HG02885 (cell line): ENCODE measurements at regions not wholly inside any gene's neighbourhood (a gene's known extent, or its start where the extent isn't known, plus 50 kb on each side); places are given as distances from the start of the nearest gene placed in this dataset.
"Not testable (repeated sequence)": the region's sequence is repeated elsewhere in the genome, so short reads cannot be mapped to it uniquely, and the experiment has no call there.

Experiments used
- ATAC-seq: cut with Tn5 transposase; IDR thresholded peaks from one replicate; pipeline ENCODE4 v1.9.1; 2021; ENCODE audit warnings: mild to moderate bottlenecking; ENCODE audit not compliant: unreplicated experiment, poor library complexity

DNA sequence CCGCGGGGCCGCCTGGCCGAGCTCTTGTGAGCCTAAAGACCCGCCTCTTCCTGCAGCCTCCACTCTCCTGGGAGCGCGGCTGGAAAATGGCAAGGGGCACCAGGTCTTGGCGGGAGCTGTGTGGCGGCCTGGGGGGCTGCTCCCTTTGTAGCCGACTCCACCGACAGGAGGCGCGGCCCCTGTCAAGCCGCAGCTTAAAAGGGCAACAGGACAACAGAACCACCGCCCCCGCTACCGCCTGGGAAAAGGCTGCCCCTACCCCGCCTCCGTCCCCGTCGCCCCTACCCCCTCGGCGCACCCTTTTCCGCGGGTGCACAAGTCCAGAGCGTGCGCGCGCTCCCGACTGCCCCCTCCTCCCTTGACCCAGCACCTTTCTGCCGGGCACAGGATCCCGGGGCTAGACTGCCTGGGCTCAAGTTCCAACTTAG is 60.3 kb downstream of the GOLGA8K start:
- not testable (repeated sequence) for ATAC-seq

GRCh38 chr15:32342268-32342667 is 60.8 kb downstream of the GOLGA8K start:
- not testable (repeated sequence) for ATAC-seq

DNA sequence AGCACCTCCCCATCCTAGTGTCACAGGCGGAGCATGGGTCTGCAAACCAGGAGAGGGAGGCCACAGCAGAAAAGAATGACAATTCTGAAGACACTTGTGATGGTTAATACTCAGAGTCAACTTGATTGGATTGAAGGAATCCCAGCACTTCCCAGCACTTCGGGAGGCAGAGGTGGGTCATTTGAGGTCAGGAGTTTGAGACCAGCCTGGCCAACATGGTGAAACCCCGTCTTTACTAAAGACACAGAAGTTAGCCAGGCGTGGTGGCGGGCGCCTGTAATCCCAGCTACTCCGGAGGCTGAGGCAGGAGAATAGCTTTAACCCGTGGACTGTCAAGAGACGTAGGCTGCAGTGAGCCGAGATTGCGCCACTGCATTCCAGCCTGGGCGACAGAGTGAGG is 61.6 kb downstream of the GOLGA8K start:
- ATAC-seq: not testable (repeated sequence)

DNA sequence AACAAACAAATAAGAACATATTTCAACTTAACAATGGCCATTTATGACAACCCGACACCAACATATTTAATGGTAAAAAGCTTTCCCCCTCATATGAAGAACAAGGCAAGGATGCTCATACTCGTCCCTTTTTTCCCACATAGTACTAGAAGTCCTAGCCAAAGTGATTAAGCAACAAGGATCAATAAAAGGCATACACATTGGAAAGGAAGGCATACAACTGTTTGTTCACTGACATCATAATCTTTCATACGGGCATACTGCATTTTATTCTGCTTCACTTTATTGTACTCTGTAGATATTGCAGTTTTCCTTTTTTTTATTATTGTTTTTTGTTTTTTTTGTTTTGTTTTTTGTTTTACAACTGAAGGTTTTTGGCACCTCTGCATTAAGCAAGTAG is 66.3 kb downstream of the GOLGA8K start:
- ATAC-seq: not testable (repeated sequence)

DNA sequence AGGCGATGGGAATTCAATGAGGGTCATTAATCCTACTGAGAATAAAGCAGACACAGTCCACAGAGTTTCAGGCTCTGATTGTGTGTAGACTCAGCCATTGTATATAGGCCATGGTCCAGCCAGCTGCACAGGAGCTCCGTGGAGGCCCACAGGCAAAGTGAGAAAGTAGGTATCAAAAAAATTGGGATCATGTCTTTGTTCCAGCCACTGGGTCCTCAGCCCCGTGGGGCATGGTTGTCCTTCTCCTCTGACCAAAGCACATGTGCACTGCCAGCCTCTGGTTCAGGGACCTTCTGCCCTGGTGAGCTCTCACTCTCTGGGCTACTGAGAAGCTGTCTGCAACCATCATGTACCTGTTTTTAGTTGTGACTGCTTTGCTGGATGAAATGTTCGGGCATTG is 79.7 kb downstream of the GOLGA8K start:
- not testable (repeated sequence) for ATAC-seq

- not testable (repeated sequence) for ATAC-seq
These were observed 83.8 kb downstream of the GOLGA8K start for GRCh38 chr15:32319247-32319646.

- ATAC-seq: not testable (repeated sequence)
These were observed 86.6 kb downstream of the GOLGA8K start for GRCh38 chr15:32316482-32316881.

- not testable (repeated sequence) for ATAC-seq
These were observed 87.8 kb downstream of the GOLGA8K start for GRCh38 chr15:32315079-32315939.

DNA sequence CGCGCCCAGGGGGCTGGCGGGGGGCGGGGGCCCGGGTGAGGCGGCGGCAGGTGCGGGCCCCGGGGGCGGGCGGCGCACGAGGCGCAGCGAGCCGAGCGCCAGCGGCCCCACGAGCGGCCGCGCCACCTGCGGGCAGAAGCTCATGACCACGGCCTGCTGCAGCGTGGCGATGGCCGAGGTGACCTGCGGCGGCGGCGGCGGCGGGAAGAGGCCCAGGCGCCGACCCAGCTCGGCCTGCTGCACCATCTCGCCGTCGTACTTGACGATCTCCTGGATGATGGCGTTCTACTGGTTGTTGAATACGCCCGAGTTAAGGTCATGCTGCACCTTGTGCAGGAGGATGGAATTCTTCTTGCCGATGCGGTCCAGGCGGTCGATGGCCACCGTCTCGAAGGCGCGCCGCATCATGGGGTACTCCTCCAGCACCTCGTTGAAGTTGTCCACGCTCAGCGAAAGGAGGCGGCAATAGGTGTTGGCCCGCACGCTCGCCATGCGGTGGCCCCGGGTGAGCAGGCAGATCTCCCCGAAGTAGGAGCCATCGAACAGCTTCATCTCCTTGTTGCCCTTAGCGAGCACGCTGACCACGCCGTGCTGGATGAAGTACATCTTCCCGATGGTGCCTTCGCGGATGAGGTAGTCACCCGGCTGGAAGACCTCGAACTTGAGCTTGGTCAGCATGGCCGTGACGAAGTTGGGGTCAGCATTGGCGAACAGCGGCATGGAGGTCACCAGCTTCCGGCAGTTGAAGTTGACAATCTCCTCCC is 89.5 kb downstream of the GOLGA8K start:
- not testable (repeated sequence) for ATAC-seq

- ATAC-seq: not testable (repeated sequence)
These were observed 90.4 kb downstream of the GOLGA8K start for GRCh38 chr15:32312721-32313120.

DNA sequence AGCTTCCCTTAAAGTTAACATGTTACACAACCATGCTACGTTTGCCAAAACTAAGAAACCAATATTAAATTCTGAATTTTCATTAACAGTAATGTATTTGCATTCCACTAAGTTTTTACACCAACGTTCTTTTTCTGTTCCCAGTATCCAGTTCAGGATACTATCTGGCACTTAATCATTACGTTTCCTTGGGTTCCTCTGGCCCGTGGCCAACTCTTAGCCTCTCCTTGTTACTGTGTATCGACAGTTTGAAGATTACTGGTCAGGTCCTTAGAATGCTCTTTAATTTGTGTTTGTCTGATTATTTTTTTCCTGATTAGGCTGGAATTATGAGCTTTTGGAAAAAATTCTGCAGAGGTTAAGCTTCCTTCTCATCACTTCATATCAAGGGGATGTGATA is 95.5 kb downstream of the GOLGA8K start:
- not testable (repeated sequence) for ATAC-seq

GRCh38 chr15:32276200-32276830 is 126.8 kb downstream of the GOLGA8K start:
- ATAC-seq: peak; percentile 66

GRCh38 chr15:32253958-32254357 is 149.1 kb downstream of the GOLGA8K start:
- not testable (repeated sequence) for ATAC-seq

- not testable (repeated sequence) for ATAC-seq
These were observed 153.9 kb downstream of the GOLGA8K start for GRCh38 chr15:32249207-32249606.

- ATAC-seq: not testable (repeated sequence)
These were observed 159.4 kb downstream of the GOLGA8K start for GRCh38 chr15:32243727-32244126.

DNA sequence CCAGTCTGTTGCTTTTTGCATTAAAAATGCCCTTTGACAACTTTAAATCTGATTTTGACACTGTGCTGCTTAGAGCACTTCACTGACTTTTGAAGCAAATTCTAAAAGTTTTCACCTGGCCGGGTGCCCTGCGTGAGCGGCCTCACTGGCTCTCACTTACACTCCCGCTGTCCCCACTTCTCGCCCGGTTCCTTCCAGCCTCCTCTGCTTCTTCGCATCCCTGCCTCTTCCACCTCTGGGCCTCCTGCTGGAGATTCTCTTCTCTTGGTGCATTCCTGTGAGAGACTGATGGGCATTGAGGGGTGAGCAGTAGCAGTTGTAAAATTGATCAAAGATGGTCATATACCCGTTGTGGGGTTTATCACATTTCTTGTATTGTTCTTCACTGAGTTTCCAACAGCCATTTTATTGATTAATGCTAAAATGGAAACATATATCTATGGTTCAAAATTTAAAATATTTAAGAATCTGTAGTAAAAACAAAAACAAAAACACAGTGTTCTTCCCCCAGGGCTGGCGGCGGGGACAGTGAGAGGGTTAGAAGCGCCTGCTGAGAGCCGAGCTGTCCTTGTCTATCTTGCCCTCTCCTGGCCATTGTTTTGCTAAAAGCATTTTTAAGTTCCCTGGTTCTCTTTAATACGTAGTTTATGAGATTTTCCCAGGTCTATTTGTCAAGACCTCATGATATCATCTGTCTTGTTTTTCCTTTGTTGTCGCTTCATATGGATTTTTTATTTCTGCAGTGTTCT is 160.1 kb downstream of the GOLGA8K start:
- not testable (repeated sequence) for ATAC-seq

GRCh38 chr15:32227410-32228114 is 175.5 kb downstream of the GOLGA8K start:
- ATAC-seq: not testable (repeated sequence)

- no peak for ATAC-seq
These were observed 180.4 kb downstream of the GOLGA8K start for GRCh38 chr15:32222716-32223115.
